ENCODE measurements at regions not wholly inside any gene's neighbourhood (a gene's known extent, or its start where the extent isn't known, plus 50 kb on each side); places are given as distances from the start of the nearest gene placed in this dataset.

- TF ChIP-seq, protein P1, sequence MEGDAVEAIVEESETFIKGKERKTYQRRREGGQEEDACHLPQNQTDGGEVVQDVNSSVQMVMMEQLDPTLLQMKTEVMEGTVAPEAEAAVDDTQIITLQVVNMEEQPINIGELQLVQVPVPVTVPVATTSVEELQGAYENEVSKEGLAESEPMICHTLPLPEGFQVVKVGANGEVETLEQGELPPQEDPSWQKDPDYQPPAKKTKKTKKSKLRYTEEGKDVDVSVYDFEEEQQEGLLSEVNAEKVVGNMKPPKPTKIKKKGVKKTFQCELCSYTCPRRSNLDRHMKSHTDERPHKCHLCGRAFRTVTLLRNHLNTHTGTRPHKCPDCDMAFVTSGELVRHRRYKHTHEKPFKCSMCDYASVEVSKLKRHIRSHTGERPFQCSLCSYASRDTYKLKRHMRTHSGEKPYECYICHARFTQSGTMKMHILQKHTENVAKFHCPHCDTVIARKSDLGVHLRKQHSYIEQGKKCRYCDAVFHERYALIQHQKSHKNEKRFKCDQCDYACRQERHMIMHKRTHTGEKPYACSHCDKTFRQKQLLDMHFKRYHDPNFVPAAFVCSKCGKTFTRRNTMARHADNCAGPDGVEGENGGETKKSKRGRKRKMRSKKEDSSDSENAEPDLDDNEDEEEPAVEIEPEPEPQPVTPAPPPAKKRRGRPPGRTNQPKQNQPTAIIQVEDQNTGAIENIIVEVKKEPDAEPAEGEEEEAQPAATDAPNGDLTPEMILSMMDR (optimal IDR thresholded peaks at IDR 0.05 in 1 of 3, IDR thresholded peaks at IDR 0.05 in 1 of 3, conservative IDR thresholded peaks at IDR 0.05 in 1 of 3; ENCODE audit: extremely low read depth in 1 of 3, insufficient read depth in 2 of 3, low read length in 3 of 3), result no peak
- no peak for TF ChIP-seq EZH2 (IDR thresholded peaks at IDR 0.05; ENCODE audit: low read length)
These were observed 59.7 kb downstream of the NPPC start for GRCh38 chr2:231866450-231866849.
